ENCODE measurements at regions not wholly inside any gene's neighbourhood (a gene's known extent, or its start where the extent isn't known, plus 50 kb on each side); places are given as distances from the start of the nearest gene placed in this dataset.

DNA sequence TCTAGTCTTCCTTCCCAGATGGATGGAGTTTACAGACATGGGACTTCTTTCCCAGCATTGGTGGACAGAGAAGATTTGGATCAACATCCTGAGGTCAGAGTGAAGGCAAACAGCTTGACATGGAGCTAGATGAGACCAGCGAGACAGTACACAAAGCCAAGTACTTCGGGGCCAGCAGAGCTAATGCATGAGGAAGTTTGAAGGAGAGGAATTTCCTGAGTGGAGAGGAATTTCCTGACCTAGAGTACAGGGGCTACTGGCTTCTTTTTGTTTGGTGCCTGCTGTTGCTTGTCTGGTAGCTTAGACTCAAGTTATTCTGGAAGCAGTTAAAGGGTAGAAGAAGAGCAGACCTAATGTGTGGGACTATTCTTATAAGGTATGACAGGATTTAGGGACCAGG lies 69.1 kb upstream of the EOLA2 start:
- no peak for TF ChIP-seq CTCF (IDR thresholded peaks at IDR 0.05)
- TF ChIP-seq EP300 (IDR thresholded peaks at IDR 0.05) = no peak
- no peak for TF ChIP-seq POLR2AphosphoS5 (IDR thresholded peaks at IDR 0.05)
